Activated T-helper 9 cell treated with anti-CD3 and anti-CD28 coated beads, Interleukin-2, amount 50 U/mL, for 16 hours (primary cell): ENCODE measurements at regions not wholly inside any gene's neighbourhood (a gene's known extent, or its start where the extent isn't known, plus 50 kb on each side); places are given as distances from the start of the nearest gene placed in this dataset.

Source experiments
- DNase-seq: peaks from one replicate; pipeline ENCODE4 v3.0.0-alpha.2; 2020; ENCODE audit warnings: low read depth

- no peak for DNase-seq
Measured at GRCh38 chr7:25314731-25315267, 86.5 kb upstream of the NPVF start.

DNA sequence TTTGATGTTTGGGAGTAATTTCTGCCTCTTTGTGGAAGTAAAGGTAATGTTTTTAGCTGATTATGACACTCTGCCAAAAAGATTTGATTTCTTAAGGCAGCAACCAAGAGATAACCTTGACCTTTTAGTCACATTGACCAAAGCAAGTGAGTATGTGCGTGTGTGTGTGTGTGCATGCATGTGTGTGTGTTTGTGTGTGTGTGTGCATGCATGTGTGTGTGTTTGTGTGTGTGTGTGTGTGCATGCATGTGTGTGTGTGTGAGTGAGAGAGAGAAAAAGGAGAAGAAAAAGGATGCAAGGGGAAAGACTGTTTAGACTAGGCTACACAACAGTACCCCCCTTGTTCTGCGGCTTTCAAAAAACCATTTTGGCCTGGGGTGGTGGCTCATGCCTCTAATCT is 88.1 kb upstream of the NPVF start:
- no peak for DNase-seq

DNA sequence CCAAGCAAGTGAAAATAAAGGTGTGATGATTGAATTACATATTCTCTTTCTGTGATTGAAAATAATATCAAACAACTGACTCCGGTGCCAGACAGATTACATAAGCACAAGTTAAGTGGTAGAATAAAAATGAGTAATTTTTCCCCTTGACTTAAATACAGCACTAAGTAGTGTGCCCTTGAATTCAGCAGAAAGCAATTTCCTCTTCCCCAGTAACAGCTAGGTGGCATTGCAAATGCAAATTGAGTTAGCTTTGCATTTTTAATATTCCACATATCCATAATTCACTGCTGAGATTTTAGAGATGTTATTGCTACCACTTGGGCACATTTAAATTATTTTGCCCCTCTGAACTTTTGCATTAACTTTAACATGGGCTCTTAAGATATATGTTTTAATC is 89.8 kb upstream of the NPVF start:
- DNase-seq = no peak

DNA sequence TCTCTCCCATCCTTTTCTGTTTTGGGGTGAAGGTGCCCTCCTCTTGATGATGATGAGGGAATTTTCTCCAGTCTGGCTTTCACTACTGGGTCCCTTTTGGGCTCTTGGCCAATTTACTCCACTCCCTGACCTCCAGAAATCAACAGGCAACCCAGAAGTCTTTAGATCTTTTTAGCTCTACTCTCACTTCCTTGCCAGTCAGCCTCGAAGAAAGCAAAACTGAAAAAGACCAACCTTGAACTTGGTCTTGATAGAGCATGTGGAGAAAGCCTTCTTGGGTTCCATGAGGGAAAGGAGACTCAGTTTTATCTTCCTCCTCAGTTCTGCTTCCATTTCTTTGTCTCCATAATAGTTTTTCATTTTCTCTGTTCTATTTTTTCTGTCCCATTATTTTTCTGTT is 91.4 kb upstream of the NPVF start:
- no peak for DNase-seq

DNA sequence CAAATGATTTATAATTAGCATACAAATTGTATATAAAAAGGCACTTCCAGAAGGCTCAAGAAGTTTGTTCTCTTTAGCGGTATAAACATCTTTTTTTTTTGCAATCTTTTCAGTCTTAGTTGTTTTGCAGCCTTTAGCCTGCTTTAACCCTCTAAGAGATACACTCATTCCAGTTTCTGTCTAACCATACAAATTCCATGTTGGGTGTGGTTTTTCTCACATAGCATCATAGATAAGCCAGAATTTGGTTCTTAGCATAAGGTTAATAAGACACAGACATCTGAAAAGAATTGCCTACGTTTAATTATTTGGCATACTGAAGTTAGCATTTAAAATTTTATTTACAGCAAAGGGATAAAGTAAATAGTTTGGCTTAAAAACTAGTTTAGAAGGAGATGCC is 92.5 kb upstream of the NPVF start:
- no peak for DNase-seq

- DNase-seq = no peak
Measured at GRCh38 chr7:25321424-25321823, 93.1 kb upstream of the NPVF start.

DNA sequence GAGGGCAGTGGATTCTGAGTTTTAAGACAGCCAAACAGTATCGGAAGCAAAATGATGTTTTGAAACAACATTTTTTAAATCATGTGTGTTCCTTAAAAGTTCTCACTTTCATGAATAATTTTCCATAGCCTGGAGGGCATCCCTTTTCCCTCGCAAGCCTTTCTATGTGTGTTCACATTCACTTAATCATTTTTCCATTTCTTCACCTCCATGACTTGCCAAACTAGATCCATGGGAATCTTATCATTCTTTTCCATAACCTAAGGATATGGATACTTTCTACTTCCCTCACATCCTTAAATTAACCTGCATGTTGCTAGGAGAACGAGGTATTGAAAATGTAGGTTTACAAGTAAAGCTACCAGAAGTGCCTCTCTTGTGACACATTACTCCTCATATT is 94.2 kb upstream of the NPVF start:
- no peak for DNase-seq

DNA sequence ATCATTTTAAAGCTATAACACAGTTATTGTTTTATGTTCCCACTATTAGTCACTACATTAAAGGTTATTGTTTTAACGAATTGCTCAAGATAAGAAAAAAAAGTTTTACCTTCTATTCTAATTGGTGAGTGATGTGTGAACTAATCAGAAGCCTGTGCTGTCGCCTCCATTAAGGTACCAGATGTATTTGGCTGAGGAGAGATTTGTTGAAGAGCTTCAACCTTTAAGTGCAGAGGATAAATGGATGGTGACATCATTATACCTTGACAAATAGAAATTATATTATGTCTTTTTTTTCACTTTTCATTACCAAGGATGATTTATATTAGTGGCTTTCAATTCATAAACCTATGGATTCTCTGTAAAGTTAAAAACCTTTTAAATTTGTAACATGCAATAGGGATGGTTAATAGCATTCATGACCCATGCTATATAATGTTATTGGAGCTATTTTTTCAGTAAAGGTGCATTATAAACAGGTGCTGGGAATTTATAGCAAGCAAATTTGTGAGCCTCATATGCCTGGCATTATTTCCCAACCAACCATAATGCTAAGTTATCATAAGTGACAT is 97.0 kb upstream of the NPVF start:
- no peak for DNase-seq

- DNase-seq = no peak
Measured at GRCh38 chr7:25326501-25327156, 98.3 kb upstream of the NPVF start.

DNA sequence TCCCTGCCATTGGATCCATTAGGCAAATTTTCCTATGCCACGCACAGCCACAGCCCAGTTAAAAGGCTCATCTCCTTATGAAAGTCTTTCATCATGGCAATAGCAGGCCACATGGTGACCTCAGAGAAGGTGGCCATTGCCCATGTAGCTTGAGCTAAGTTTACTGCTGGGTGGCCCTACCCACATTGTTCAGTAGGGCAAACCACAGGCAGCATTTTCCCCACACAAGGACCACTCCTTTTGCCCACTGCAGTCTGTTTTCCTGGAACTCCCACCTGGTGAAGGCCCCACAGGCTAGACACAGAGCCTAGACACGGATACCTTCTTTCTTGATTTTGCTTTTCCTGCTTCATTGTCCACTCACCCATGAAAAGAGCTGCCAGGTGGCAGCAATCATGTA is 101.5 kb upstream of the NPVF start:
- no peak for DNase-seq

DNA sequence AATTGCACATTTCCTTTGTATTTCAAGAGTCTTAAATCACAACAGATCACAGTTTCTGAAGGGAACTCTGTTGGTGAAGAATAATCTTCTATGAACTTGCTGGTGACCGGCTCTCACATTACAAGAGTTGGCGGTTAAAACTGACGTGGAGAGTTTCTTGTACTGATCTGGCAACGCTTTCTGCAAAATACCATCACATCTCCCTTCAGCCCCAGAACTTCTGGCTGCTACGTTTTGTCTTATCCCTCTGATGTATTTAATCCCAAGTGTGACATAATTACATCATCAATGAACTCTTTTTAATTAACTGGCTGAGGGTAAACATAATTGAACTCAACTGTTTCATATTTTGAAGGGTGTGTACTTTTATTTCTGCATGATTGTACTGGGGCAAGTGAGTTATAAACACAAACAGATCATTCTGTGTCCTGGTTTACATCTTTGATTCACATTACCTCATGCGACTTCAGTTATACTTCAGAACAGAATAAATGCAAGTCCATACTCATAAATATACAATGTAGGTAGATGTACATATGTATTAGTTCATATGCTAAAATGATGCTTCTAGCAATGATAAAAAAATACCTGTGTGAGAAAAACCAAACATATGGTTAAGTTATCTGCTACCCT is 105.1 kb upstream of the NPVF start:
- DNase-seq = no peak

DNA sequence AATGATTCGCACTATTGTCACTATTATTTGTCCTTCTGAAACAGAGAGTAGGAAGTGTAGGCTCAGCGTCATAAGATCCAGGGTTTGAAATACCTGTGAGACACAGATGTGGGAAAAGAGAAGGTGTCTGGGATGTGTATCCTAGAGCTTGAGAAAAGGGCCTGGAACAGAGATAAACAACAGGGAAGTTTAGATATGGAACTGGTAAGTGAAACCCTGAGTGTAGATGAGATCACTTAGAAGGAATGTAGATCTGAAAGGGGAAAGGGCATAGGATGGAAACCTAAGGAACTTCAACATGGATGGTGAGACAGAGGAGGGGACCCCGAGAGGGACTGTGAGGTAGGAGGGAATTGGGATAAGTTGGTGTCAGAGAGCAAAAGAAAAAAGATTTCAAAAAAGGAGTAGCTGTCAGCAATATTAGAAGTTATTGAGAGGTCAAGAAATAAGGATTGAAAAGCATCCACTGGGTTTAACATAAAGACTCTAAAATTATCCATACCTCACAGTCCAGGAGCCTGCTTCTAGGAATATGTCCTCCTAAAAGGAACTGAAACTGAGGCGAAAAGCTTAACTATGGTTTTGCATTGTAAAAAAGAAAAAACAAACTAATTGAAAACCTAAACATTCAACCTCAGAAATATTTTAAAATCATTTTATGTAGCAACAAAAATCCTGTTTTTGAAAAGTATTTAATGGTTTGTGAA is 119.2 kb upstream of the NPVF start:
- no peak for DNase-seq

GRCh38 chr7:25348104-25348503 is 119.8 kb upstream of the NPVF start:
- no peak for DNase-seq

DNA sequence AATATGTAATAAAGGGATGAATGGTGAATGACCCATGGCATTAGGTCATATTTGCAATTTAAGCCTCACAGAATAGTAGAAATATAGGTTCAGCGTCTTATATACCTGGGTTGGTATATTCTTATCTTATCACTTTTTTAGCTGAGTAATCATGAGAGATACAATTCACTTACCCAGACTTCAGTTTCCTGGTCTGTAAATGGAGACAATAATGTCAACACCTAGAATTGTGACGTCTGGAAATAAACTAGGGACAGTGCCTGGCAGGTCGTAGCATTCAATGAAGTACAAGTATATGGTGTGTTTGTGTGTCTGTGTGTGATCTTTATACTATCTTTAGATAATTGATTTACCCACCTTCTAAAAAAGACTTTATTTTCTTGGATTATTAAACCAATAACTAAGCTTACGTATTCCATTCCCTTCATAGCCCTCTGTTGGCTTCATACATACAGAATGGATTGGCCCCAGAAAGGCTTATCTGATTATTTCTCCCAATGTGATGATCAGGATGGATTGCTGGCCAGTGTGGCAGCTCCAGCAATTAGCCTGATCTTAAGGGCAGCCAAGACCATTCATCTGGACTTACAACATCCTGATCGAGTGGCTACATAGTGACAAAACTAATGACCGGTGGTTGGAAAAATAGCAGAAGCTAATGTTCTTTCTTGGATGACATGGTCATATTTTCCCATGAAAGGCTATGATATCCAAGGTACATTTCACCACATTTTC is 121.2 kb upstream of the NPVF start:
- DNase-seq = no peak

GRCh38 chr7:25350041-25350440 is 121.8 kb upstream of the NPVF start:
- no peak for DNase-seq

- no peak for DNase-seq
Measured at GRCh38 chr7:25351761-25352160, 123.5 kb upstream of the NPVF start.

GRCh38 chr7:25353196-25353595 is 124.9 kb upstream of the NPVF start:
- no peak for DNase-seq

GRCh38 chr7:25353732-25354131 is 125.4 kb upstream of the NPVF start:
- DNase-seq = no peak

GRCh38 chr7:25356534-25357151 is 128.4 kb upstream of the NPVF start:
- no peak for DNase-seq

DNA sequence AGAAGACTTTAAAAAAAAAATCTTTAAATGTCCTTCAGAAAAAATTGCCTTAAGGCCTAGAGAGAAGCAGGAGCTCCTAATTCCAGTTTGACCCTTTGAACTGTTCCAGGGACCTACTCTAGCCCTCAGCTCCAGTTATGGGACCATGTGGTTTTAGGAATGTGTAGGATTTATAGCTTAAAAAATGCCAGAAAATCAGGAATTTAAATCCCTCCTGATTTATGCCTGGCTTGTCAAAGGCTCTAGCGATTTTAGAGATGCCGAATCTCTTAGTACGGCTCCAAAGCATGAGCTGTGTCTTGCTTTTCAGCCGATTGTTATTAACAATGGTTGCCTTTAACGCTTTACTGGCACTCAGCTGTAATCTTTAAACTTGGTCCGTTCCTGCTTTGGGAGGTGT is 130.6 kb upstream of the NPVF start:
- DNase-seq = no peak

GRCh38 chr7:25359471-25360059 is 131.3 kb upstream of the NPVF start:
- no peak for DNase-seq
